ENCODE measurements at regions not wholly inside any gene's neighbourhood (a gene's known extent, or its start where the extent isn't known, plus 50 kb on each side); places are given as distances from the start of the nearest gene placed in this dataset.

DNA sequence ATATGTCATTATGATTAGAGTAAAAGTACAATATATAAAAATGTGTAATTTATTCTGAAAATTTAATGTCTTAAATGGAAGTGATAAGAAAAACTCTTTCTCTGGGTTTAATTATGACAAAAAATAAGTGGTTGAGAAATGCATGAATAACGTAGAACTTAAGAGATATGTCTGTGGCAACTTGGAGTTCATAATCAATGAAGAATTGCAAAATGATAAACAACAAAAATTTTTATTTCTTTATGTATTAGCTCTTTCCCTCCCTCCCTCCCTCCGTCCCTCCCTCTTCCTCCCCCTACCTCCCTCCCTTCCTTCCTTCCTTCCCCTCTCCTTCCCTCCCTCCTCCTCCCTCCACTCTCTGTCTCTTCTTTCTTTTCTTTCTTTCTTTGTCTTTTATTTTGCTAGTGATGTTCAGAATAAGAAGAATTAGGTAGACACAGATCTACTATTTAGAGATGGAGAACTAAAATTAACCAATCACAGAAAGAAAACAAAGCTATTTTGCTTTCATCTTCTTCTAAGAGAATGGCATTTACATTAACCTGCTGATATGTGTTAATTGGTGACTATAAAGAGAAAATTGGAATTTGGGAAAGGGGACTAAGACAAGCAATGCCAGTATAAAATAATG is 96.3 kb upstream of the PDC start:
- no peak for DNase-seq (ENCODE audit: low read depth in 2 of 2)

DNA sequence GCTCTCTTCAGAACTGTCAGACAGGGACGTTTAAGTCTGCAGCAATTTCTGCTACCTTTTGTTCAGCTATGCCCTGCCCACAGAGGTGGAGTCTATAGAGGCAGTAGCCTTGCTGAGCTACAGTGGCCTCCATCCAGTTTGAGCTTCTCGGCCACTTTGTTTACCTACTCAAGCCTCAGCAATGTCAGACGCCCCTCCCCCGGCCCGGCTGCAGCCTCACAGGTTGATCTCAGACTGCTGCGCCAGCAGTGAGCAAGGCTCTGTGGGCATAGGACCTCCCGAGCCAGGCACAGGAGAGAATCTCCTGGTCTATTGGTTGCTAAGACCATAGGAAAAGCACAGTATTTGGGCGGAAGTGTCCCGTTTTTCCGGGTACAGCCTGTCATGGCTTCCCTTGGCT is 89.9 kb upstream of the PDC start:
- no peak for DNase-seq (ENCODE audit: low read depth in 2 of 2)

DNA sequence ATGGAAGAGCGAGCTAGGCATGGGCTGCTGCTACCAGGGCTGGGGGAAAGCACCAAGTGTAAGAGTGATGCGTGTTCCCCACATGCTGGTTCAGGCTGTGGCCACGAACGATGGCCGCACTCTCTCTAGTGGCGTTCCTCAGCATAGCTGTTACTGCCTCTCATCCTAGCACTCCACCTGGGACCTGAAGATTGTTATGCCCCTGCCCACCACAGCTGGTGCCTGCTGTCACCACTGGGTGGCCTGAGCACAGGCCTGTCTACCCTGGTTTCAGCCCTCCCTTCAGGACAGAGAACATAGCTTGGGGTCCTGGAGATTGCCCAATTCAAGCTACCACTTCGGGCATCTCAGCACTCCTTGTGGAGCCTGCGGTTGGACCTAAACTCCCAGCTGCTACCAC is 80.1 kb upstream of the PDC start:
- DNase-seq (ENCODE audit: low read depth in 2 of 2) = no peak

DNA sequence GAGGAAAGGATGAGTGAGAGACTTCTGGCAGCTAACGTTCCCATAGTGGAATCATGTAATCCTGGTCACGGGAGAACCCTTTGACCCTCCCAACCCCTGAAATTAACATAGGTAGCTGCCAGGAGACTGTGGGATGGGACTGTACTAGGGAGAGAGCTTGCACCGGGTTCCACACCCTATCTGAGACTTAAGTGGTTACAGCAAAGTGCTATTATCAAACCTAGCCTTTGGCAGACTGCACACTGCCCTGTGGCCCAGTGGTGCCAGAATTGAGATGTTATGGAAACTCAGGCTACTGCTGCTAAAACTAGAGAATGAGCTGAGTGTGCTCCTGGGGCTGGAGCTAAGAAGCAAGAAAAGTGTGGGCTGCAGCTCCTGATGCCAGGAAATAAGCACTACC is 79.6 kb upstream of the PDC start:
- DNase-seq (ENCODE audit: low read depth in 2 of 2) = no peak

DNA sequence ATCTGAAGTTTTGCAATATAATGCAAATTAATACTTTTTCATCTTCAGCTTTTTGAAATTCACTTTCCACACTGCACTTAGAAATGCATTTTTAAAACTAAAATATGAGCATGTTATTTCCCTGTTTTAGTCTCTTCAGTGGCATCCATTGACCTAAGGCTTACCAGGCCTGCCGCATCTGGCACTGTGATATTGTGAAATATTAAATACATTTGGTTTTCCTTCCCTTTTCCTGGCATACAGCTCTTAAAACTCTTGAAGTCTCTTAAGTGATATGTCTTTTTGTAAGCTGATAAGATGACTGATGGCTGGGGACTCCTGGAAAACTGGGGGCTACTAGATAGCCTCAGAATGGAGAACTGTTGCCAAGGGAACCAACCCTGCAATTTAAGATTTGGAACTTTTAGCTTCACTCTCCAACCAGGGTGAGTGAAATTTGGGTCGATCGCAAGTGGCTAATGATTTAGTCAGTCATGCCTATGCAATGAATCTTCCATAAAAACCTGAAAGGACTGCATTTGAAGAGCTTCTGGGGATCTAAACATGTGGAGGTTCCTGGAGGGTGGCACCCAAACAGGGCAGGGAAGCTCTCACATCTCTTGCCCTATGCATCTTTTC is 75.5 kb upstream of the PDC start:
- DNase-seq (ENCODE audit: low read depth in 2 of 2) = no peak

DNA sequence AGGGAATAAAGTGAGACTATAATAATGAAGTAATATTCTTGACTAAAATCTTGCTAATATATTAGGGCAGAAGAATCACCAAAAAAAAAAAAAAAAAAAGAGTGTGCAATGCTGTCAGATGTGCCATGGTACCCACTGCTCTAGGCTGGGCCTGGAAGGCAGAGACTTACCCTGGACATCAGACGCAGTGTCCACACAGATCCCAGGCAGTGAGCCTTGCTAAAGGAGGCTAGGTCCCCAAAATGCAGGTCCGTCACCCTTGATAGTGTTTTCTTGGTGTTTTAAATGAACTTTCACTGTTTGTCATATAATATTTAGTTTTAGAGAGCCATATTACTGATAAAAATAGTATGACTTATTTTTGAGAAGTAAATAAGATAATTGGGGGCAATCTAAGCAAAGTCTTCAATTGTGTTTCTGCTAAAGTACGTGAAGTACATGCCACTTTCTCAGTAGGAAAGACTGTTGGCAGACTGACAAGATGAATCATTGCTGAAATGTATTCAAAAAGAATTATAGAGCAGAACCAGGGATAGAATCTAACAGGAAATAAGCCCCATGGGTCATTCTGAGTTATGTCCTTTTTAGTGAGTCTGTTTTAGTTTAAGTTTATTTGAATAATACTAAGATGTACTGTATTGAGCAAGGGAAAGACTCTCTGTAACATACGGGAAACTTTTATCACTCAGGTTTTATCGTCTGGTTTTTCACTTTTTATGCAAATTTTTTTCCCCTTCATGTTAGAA is 74.6 kb upstream of the PDC start:
- DNase-seq (ENCODE audit: low read depth in 2 of 2) = no peak

DNA sequence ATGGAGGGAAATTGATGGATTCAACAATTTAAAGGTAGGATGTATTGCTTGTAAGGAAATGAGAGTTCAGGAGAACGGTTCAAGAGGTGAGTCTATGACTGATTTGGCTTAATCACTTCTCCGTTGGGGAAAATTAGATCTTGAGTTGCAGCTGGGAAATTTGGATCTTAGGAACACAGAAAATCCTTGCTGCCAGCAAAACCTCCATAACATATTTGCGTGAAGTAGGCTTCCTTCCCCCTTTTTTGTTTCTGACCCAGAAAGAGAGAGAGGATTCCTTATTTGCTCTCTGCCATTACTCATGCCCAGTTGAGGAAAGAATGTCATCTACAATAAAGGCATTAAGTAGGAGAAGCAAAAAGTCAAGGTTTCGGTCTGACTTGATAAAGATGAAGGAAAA is 73.5 kb upstream of the PDC start:
- no peak for DNase-seq (ENCODE audit: low read depth in 2 of 2)

DNA sequence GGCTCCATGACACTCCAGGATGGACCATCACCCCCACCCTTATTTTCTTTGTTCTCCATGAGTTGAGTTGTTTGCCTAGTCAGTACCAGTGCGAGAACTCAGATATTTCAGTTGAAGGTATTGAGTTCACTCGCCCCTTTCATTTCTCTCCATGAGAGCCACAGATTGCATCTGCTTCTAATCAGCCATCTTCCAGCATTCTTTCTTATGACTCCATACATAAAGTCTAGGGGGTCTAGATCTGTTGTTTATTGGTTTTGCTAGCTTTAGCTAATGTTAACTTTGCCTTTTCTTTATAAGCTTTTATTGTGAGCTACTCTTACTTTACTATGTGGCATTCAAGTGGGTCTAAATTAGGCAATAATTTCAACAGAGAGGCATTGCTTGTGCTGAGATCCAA is 71.6 kb upstream of the PDC start:
- no peak for DNase-seq (ENCODE audit: low read depth in 2 of 2)

DNA sequence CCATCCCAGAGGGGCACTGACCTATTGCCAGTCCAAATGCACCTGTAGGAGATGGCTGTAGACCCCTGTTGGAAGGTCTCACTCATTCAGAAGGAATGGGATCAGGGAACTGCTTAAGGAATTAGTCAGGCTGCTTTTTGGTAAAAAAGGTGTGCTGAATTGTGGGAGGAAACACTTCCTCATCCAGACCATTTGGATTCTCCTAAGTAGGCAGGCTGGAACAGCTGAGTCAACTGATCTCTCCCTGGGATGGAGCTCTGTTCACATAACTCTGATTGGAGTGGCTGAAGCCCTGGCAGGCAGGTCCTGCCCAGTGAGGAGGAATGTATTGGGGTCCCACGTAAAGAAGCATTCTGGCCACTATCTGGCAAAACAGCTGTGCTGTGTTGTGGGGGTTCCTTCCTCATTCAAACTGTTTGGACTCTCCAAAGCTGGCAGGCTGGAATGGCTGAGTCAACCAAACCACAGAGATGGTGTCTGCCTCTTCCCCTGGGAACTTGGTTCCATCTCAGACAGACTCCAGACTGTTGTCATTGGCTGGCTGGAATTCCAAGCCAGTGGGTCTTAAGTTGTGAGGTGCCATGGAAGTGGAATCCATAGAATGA is 70.7 kb upstream of the PDC start:
- no peak for DNase-seq (ENCODE audit: low read depth in 2 of 2)

DNA sequence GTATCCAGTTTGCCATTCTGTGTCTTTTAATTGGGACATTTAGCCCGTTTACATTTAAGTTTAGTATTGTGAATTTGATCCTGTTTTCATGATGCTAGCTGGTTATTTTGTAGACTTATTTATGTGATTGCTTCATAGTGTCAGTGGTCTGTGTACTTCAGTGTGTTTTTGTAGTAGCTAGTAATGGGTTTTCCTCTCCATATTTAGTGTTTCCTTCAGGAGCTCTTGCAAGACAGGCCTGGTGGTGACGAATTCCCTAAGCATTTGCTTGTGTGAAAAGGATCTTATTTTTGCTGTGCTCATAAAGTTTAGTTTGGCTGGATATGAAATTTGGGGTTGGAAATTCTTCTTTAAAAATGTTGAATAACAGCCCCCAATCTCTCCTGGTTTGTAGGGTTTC is 69.2 kb upstream of the PDC start:
- DNase-seq (ENCODE audit: low read depth in 2 of 2) = no peak

DNA sequence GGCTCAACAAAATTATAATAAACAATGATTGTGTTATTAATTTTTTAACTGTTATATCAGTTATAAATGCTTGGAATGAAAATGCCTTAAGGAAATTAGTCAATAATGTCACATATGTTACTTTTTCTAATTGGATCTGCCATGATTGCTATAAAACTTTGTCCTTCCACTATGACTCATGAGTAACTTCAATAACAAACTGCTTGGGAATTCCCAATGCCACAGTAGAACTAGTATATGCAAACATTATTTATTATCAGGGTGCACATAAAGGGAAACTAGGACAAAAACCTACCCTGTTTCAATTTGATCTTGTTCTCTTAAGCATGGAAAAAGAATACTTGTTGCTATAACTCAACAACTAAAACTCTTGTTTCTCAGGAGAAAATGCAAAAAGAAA is 59.1 kb upstream of the PDC start:
- DNase-seq (ENCODE audit: low read depth in 2 of 2) = no peak

DNA sequence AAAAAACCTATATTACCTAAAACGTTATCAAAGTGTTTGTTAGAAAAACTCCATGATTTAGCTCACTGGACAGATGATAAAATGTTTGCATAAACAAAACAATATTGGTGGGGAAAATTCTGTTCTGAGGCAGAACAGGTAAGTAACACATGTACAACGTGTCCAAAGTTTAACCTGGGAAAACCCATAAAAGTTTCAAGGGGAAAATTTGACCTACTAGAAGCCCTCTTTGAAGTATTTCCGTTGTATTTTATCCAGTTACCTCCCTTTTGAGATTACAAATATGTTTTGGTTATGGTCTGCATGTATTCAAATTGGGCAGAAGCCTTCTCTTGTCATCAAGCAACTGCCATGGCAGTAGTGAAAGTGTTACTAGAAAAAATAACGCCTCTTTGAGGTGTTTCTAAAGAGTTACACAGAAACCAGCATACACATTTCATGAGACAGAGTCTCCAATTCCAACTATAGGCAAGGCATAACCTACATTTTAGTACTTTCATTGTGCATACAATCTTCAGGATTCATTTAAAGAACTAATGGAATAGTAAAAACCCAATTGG is 58.0 kb upstream of the PDC start:
- DNase-seq (ENCODE audit: low read depth in 2 of 2) = no peak

DNA sequence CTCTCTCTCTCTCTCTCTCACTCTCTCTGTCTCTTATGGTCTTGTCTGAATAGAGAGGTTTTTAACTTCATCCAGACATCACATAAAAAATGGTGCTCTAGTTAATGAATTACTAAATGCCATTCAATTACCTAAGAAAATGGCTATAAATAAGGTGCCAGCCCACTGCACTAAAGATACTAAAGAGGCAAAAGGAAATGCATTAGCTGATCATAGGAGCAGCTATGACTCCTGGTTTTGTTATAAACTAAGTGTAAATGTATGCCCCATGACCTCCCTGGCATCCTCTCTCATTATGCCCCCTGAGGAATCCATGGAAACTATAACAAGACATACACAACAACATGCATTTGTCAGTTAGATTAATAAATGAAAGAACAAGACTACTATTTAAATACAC is 57.5 kb upstream of the PDC start:
- DNase-seq (ENCODE audit: low read depth in 2 of 2) = no peak

DNA sequence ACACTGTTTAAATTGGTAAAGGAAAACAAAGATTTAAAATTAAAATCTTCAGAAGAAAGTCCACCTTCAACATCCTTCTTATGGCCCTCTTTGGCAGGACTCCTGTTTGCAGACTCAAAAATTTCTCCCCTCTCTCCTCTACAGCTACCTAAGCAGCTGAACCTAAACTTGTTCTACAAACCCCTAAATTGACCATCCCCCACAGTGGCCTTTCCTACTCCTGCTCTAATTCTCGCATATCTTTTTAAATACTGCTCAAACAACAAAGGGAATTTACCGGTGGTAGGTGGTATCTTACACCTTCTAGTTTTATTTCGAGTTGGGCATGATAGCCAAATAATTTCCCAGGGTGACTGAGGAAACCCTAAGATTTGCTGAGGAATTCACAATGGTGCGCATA is 53.5 kb upstream of the PDC start:
- DNase-seq (ENCODE audit: low read depth in 2 of 2) = no peak

DNA sequence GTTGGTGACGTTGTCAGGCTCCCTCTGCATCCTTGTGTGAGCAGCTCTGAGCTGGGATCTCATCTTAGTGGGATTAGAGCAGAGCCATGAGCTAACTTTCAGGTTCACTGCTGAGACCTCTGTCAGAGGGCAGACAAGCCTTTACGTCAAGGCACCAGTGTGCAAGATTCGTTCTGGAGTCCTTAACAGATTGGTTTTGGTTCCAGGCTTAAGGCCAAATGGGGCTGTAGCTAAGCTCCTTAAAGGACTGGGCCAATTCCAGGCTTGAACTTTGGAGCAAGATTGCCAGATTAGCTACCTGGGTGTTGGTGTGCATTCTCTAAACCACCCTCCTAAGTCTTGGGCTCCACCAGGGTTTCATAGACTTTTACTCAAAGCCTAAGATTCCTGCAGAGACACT is 52.6 kb upstream of the PDC start:
- no peak for DNase-seq (ENCODE audit: low read depth in 2 of 2)

DNA sequence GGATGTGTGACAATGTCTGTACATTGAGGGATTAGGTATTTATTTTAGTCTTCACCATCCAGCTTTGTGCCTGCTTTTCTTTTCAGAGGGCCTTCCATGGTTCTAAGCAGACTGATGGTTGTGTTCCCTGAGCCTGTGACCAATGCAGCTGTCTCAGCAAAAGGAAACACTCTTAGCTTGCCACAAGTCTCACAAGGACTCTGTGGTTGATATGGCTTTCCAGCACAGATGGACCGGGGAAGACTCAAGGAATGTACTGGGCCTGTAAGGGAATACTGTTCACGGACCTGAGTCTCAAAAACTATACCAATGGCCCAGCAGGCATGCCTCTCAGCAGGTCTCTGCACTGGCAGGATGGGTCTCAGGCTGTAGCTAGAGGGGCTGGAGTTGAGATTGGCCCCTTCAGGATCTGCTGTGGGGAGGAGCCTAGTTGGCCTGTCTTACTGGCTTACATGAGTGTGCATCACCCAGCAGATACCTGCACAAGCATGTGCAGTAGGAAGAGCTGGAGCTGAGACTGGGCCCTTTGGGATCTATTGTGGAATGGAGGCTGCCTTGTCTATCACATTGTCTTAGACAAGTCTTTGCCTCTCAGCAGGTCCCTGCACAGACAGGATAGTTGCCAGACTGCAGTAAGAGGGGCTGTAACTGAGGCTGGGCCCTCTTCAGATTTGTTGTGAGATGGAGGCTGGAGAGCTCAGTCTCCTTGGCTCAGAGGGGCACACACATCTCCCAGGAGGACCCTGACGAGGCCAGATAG is 52.0 kb upstream of the PDC start:
- no peak for DNase-seq (ENCODE audit: low read depth in 2 of 2)

DNA sequence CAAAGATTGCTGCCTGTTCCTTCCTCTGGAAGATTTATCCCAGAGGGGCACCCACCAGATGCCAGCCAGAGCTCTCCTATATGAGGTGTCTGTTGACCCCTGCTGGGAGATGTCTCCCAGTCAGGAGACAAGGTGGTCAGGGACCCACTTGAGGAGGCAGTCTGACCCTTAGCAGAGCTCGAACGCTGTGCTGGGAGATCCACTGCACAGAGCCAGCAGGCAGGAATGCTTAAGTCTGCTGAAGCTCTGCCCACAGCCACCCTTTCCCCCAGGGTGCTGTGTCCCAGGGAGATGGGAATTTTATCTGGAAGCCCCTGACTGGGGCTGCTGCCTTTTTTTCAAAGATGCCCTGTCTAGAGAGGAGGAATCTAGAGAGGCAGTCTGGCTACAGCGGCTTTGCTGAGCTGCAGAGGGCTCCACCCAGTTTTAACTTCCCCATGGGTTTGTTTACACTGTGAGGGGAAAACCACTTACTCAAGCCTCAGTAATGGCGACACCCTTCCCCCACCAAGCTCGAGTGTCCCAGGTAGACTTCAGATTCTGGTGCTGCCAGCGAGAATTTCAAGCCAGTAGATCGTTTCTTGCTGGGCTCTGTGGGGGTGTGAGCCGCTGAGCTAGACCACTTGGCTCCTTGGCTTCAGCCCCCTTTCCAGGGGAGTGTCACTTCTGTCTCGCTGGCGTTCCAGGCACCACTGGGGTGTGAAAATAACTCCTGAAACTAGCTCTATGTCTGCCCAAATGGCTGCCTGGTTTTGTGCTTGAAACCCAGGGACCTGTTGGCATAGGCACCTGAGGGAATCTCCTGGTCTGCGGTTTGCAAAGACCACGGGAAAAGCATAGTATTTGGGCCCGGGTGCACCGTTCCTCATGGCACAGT is 51.1 kb upstream of the PDC start:
- DNase-seq (ENCODE audit: low read depth in 2 of 2) = no peak

All from activated CD4-positive, alpha-beta T cell treated with anti-CD3 and anti-CD28 coated beads for 24 hours (primary cell).